Panc1 (cell line): ENCODE measurements at regions not wholly inside any gene's neighbourhood (a gene's known extent, or its start where the extent isn't known, plus 50 kb on each side); places are given as distances from the start of the nearest gene placed in this dataset.

Experiments
- CTCF ChIP-seq: fragments of 450-650 bp; IDR thresholded peaks from 2 replicates; pipeline ENCODE4 v1.5.1; 2017; ENCODE audit warnings: mild to moderate bottlenecking
- SIN3A ChIP-seq: IDR thresholded peaks from 2 replicates; pipeline ENCODE4 v1.6.1; 2012; ENCODE audit warnings: low read depth, mild to moderate bottlenecking, low read length, moderate library complexity, borderline replicate concordance; ENCODE audit not compliant: insufficient read depth
- TCF7L2 ChIP-seq: IDR thresholded peaks from 2 replicates; pipeline ENCODE4 v1.6.1; 2011; ENCODE audit warnings: mild to moderate bottlenecking, low read depth, low read length, inconsistent platforms
- TF ChIP-seq, protein P1 (sequence below), 2 experiments: IDR thresholded peaks; 2 replicates each; pipeline ENCODE4 v1.6.1; 2011 to 2012; ENCODE audit warnings: low read depth in 2 of 2, control low read depth in 1 of 2, low read length in 1 of 2, mild to moderate bottlenecking in 1 of 2, moderate library complexity in 1 of 2; ENCODE audit not compliant: insufficient read depth in 1 of 2

- TF ChIP-seq CTCF (no peak), SIN3A (no peak), TCF7L2 (no peak)
- TF ChIP-seq, protein P1, sequence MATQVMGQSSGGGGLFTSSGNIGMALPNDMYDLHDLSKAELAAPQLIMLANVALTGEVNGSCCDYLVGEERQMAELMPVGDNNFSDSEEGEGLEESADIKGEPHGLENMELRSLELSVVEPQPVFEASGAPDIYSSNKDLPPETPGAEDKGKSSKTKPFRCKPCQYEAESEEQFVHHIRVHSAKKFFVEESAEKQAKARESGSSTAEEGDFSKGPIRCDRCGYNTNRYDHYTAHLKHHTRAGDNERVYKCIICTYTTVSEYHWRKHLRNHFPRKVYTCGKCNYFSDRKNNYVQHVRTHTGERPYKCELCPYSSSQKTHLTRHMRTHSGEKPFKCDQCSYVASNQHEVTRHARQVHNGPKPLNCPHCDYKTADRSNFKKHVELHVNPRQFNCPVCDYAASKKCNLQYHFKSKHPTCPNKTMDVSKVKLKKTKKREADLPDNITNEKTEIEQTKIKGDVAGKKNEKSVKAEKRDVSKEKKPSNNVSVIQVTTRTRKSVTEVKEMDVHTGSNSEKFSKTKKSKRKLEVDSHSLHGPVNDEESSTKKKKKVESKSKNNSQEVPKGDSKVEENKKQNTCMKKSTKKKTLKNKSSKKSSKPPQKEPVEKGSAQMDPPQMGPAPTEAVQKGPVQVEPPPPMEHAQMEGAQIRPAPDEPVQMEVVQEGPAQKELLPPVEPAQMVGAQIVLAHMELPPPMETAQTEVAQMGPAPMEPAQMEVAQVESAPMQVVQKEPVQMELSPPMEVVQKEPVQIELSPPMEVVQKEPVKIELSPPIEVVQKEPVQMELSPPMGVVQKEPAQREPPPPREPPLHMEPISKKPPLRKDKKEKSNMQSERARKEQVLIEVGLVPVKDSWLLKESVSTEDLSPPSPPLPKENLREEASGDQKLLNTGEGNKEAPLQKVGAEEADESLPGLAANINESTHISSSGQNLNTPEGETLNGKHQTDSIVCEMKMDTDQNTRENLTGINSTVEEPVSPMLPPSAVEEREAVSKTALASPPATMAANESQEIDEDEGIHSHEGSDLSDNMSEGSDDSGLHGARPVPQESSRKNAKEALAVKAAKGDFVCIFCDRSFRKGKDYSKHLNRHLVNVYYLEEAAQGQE (IDR thresholded peaks at IDR 0.05; ENCODE audit: insufficient read depth in 1 of 2, low read depth in 2 of 2, low read length in 1 of 2) = no peak
These were observed 83.6 kb upstream of the CASZ1 start for GRCh38 chr1:10880063-10880462.
